SKM-1 treated with dmso at 0.1 percent for 144 hours (cell line): ENCODE measurements at regions not wholly inside any gene's neighbourhood (a gene's known extent, or its start where the extent isn't known, plus 50 kb on each side); places are given as distances from the start of the nearest gene placed in this dataset.

Source experiments
- DNase-seq: peaks from one replicate; lab custom pipeline; 2025; ENCODE audit not compliant: unreplicated experiment; lab: John Stamatoyannopoulos, UW

DNA sequence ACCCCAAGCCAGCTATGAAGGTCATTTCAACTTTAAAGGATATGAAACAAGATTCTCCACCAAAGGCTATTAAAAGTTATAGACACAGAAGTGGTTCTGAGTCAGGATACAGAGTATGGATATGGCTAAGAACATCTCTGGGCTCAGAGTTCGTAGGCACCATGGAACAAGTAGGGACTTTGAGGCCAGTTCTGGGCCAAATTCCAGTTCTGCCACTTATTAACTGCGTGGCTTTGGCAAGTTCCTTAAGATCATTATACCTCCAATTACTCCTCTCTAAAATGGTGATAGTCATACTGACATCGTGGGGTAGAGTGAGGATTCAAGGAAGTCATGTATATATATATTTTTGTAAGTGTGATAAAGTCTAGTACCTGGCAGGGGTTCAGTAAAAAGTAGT, 105.8 kb upstream of the NFE2L3 start:
- no peak for DNase-seq

DNA sequence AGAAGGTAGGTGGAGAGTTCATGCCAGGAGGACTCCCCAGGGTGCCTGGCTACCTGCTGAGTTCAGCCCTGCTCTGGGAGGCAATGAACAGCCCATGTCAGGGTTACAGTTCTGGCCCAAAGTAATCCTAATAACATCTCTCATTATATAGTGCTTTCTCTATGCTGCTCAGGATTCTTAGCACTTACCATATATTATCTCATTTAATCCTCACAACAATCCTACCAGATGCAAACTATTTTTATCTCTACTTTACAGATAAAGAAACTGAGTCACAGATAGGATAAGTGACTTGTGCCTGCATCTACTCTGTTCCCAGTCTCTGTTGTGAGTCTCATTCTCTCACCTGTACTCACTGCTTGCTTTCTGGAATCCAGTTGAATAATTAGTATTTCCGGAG, 105.1 kb upstream of the NFE2L3 start:
- no peak for DNase-seq

DNA sequence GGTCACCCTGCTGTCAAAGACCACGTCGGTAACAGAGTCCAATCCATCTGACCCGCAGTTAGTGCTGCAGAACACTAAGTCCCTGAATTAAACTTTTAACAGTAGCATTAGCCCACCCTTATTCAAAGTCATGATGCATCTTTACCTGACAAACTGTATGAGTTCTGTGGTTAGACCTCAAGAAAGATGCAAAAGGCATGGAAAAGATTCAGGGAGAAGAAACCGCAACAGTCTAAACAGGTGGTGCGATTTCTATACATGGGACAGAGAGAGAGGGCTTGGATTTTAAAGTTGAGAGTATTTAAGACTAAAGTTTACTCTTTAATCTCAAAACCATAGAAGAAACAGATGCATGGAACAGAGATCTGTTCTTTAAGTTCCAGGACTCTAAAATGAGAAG, 103.3 kb upstream of the NFE2L3 start:
- DNase-seq: no peak

DNA sequence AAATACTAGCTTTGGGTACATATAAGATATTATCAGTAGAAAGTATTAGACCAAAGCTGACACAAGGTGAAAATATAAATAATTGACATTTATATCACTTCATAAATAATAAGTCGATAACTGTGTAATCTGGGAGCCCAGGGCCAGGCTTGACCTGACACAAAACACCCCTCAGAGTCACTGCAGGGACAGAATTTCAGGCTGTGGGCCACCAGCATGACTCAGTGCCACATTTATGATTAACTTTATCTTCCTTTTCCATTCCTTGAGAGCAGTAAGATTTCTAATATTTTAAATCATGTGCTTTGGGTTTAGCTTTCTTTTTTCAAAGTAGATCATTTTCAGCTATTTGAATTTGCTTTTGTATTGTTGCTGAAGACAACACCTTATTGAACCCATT, 102.9 kb upstream of the NFE2L3 start:
- no peak for DNase-seq

DNA sequence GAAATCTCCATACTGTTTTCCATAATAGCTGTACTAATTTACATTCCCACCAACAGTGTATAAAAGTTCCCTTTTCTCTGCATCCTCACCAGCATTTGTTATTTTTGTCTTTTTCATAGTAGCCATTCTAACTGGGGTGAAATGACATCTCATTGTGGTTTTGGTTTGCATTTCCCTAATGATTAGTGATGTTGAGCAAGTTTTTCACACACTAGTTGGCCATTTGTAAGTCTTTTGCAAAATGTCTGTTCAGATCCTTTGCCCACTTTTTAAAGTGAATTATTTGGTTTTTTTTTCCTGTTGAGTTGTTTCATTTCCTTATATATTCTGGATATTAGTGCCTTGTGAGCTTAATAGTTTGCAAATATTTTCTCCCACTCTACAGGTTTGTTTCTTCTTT, 101.0 kb upstream of the NFE2L3 start:
- no peak for DNase-seq

DNA sequence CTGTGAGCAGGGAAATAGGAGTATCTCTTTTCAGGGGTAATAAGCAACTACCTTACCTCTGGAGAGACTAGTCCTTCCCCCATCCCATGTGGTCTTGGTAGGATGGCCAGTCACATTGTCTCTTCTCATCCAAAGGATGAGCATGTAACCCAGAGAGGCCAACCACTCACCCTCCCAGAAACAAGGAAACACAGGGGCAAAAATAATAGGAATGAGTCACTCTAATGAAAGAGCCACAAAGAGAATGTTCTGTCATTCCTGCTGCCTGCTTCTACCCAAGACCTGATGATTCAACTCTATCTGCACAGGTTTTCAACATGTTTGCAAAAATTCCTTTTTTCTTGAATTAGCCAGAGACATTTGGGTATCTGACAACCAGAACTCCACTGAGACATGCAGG, 99.3 kb upstream of the NFE2L3 start:
- DNase-seq: no peak

DNA sequence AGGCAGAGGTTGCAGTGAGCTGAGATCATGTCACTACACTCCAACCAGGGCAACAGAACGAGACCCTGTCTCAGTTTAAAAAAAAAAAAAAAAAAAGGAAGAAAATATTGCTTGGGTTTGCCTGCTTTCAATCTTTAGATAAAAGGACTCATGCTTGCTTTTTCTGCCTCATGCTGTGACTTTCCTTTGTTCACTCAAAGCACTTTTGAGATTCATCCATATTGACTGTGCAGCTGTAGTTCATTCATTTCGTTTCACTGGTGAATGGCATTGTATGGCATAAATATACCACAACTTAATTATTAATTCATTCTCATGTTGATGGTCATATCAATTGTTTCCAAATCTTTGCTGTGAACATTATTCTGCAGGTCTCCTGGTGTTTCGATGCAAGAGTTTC, 97.6 kb upstream of the NFE2L3 start:
- DNase-seq: no peak

DNA sequence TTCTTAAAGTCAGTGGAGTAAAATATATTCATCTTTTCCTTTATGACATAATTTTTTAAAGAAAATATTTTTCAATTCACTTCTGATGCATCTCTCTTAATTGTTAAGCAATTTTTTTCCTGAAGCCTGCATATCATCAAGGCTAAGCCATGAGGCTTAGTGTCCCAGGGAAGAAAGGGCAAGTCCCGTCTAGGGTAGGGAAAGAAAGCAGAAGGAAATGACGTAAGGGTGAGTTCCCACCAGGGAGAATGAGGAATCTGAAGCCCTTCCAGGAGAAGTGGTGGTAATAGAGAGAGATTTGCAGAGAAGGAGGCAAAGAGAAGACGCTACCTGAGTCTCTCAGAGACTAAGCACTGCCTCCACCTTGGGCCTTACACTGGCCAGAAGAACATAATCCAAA, 96.8 kb upstream of the NFE2L3 start:
- no peak for DNase-seq

DNA sequence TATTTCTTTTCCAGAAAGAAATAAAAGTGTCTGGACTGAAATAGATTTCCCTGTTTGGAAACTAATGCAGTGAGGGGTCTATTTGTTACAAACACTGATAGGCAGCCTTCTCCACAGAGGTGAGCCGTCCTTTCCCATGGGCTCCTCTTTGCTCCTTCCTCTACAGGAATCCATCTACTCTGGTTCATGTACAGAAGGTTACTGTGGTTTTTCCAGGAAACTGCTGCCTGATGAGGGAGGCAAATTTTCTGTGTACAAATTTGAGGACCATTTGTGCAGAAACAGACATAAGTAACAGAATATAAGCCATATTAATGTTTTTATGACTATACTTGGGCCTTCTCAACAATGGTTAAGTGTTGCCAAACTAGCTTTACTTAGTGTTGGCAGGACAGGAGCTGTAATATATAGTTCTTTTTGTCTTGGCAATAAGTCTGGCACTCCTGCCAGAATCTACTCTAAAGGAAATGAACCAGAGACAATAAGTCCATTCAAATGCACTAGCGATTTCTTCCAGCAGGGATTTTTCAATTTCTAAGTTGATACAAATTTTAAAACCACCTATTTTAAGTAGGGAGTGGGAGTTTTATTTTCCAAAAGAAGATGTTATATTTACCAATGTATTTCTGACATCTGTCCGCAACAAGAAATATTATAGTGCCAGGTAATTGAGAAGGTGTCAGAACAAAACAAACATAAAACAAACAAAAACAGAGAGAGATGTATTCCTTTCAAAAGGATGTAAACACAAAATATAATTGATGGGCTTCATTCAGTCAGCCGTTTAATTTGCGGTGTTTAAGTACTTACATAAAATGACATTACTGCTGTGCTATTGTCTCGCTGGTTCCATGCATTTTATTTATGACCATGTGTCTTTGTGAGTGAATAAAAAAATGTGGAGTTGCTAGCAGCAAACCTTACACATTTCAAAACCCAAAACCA, 91.0 kb upstream of the NFE2L3 start:
- no peak for DNase-seq

DNA sequence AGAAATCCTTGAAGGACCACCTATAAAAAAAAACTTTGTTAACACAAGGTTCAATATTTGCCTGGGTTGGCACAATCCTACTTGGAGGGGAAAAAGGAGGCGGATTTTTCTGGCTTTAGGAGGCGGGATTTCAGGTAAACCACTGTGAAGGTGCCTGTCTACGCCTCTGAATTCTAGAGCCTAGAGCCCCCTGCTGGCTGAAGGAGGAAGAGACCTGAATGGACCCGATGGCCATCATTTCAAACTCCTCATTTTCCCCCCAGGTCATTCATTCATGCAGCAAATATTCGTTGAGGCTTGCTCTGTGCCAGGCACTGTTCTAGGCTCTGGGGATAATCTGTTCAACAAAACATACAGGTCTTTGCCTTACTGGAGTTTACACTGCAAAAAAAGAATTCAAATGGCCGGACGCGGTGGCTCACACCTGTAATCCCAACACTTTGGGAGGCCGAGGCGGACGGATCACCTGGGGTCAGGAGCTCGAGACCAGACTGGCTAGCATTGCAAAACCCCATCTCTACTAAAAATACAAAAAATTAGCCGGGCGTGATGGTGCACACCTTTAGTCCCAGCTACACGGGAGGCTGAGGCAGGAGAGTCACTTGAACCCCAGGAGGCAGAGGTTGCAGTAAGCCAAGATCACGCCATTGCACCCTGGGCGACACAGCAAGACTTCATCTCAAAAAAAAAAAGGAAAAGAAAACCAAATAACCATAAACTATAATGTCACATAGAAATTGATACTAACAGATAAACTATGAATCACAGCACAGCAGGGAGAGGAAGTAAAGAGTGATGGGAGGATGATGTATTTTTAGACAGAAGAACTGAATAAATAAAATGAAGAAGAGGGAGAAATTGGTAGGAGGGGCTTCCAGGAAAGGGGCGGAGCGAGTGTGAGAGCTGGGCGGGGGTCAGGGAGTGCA, 90.1 kb upstream of the NFE2L3 start:
- peak; percentile 36 for DNase-seq

DNA sequence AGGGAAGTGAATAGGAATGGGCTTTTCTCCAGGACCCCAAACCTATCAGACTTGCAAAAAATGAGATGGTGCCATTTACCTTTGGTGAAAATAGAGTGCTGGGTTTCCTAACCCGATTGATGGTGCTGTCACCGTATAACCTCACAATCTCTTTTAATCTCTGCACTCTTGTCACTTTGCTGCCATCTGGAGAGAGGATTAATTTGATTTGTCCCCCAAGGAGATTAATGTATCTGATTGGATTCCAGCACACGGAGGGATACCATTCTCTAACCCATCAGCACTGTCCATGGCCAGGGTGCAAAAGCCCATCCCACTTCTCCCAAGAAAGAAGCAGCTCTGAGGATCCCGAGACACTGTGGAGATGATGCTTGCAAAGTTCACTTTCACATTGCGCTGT, 86.3 kb upstream of the NFE2L3 start:
- DNase-seq: no peak

DNA sequence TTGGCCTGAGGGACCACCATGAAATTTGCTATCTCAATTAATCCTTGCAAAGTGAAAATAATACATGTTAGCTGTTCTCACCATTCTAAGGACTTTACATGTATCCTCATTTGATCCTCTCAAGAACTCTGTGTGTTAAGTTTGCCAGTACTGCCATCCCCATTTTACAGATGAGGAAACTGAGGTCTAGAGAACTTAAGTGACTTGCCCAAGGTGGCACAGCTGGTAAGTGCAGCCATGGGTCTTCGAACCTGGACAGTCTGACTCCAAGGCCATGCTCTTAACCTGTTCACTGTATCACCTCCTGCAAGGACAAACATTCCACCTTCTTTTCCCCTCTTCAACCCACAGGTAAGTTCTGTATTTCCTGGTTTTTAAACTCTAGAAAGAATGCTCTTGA, 85.3 kb upstream of the NFE2L3 start:
- DNase-seq: no peak

DNA sequence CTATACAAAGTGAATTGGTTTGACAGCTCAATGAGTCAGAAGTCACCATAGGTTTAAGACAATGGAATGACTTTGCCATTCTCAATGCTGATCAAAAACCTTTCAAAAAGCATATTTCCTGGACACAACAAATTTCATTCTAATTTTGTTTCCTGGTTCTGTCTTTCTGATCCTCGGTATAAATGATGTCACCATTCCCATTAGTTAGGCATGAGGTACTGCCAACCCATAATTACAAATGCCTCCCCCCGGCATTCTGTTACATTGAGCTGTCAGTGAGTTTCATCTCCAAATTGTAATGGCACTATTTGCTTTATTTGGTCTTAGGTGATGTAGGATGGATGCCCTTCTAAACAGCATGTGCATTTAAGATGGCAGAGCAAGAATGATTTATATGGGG, 81.7 kb upstream of the NFE2L3 start:
- no peak for DNase-seq

DNA sequence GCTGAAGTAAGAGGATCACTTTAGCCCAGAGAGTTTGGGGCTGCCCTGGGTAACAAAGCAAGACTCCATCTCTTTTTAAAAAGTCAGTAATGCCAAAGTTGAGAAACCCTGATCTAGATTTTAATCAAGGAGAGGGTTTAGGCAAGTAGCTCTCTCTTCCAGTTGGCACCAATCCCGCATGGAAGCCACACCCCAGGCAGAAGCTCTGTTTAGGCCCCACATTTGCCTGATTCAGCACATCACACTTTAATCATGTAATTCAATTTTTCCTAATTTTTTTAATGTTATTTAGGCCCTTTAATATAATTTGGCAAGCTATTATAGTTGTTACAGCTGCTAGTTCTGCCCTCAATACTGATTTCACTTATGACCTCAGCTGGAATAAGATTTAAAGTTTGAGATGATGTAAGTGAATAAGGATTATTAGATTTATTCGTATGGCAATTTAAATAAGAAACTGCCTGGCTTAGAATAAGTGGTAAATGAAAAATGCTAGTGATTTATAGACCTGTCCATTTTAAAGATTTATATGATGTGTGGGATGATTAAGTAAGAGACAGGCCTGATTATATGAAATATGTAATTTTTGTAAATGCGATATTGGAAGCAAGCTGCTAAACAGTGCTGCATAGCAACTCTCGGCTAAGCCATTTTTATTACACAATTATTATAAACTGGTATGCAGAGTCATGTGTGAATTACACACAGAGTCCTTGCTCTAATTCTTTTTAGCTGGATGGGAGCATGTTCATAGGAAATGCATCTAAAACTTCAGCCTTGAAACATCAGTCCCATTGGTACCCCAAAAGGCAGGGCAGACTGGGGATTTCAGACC, 80.2 kb upstream of the NFE2L3 start:
- DNase-seq: no peak

DNA sequence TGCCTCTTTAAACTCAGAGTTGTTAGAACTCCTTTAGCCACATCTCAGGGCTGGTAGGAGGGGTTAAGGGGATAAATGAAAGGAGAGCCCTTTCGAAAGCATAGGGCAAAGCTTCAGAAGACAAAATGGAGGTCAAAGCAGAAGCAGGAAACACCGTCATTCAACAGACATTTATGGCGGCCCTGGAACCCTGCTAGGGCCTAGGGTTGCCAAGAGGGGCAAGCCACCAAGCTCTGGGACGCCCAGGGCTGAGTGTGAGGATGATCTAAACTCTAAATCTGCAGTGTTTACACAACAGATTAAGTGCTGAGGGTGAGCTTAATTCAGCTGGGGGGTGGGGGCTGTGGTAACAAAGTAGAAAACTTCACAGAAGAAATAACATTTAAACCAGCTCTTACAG, 79.0 kb upstream of the NFE2L3 start:
- DNase-seq: no peak

DNA sequence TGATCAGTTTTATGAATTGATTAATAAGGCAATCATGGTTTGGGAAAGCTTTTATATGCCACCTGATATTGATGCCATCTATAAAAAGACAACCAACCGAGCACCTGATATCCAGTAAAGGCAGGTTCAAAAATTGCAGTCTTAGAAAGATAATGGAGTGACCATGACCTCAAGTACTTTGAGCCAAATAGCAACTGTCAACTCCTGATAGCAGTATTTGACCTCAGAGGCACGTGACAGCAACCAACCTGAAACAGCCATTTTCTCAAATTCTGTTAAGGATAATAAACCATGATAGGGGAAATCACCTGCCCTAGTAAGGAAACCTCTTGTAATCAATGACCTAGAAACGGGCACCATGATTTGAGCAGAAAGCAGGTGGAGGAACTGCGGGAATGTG, 77.1 kb upstream of the NFE2L3 start:
- no peak for DNase-seq

DNA sequence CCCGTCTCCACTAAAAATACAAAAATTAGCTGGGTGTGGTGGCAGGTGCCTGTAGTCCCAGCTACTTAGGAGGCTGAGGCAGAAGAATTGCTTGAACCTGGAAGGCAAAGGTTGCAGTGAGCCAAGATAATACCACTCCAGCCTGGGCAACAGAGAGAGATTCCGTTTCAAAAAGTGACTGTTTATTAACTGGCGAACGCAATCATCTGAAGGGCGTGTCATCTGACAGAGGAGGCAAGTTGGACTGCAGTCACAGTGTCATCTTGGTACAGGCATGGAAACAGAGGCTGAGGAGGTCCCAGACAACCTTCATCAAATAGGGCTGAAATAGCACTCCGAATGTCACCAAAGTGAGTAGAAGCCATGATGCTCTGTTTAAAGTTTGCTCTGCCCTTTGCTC, 75.3 kb upstream of the NFE2L3 start:
- DNase-seq: no peak

DNA sequence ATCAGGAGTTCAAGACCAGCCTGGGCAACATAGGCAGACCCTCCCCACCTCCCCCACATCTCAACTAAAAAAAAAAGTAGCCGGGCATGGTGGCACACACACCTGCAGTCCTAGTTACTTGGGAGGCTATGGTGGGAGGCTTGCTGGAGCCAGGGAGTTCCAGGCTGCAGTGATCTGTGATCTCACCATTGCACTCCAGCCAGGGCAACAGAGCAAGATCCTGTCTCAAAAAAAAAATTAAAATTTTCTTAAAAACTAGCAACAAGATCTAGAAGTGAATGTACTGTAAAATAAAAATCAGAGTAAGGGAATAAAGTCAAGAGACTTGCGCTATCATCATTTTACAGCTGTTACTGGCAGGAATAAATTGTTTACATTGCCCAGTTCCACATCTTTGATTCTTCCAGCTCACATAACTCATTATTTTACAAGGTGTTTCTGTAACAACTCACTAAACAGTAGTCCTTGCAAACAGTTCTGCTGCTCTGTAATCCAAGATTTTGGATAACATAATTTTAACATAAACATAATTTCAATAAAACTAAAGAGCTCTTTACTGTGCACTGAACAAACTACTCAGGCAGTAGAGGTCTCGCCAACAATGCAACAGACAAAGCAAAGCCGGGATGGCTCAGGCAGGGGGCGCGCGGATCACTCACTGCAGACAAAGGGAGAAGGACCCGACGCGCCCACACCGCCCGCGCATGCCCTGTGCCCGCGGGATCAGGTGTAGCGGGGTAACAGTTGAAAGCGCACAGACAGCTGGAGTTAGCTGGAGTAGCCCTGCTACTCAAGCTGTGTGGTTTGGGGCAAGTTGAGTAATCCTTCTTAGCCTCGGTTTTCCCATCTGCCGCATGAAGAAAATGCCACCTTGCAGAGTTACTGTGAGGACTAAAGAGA, 73.3 kb upstream of the NFE2L3 start:
- DNase-seq: peak; percentile 72

DNA sequence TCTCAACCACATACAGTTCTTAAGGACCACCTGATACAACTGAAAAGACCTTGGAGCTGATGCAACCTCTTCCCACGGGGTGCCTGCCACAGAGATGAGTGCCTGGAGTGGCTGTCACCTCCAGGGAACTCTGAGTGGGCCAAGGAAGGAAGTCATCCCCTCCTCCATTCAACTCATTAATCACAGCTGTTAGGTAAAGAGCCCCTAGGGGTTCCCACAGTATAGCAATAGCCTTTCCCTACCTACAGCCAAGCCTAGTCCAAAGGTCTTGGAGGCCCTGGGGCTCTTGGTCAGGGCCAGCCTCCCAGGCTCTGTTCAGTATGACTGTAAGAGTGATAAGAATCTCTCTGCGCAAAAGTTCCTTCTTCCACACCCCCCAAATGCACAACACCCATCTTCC, 70.4 kb upstream of the NFE2L3 start:
- no peak for DNase-seq

DNA sequence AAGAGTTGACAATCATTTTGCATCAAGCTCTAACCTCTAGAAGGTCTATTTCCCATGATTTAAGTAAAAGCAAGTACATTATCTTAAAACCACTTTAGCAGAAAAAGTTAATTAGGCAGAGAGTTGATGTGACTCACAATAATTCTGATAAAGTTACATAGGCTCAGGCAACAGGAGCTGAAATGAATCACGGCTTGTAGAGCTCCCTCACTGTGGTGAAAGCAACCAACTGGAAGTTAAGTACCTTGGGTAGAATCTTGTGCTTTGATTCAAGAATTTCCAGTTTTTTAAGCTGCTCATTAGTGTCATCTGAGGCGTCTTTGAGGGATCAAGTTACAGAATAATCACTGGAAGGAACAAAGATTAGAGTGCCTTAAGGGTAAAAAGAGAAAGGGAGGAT, 68.9 kb upstream of the NFE2L3 start:
- no peak for DNase-seq
